ENCODE measurements at regions not wholly inside any gene's neighbourhood (a gene's known extent, or its start where the extent isn't known, plus 50 kb on each side); places are given as distances from the start of the nearest gene placed in this dataset.

DNA sequence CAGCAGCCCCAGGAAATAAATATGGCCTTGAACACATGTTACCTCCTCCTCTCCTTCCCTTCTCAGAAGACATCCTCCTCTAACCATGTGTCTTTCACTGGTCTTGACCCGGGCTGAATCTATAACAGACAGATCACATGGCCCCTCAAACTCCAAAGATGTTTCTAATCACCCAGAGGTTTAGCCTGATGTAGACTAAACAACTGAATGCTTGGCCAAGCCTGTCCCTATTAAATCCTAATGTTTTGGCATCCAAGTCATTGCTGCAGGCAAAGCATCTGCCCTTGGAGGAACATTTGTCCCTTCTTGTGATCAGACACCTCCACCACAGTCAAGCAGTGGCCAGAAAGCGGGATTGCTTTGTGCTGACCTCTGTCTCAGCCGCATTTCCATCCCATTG is 65.5 kb downstream of the ANKRD60 start:
- DNase-seq = no peak

DNA sequence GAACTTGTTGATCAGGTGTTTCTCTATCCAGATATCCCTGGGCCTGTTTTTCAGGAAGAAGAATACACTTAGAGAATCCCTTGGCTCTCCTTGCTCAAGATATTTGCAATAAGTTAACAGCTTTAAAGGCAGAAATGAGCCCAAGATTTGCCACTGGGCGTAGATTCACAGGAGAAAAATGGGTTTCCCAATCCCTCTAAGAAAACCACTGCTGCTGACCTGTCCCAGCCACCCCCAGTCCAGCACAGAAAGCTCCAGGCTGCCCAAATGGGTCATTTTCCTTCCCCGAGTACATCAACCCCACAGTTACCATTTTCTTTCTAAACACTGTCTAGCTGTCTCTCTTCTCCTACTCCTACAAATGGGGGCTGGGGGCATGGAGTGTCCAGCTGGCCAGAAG is 67.3 kb downstream of the ANKRD60 start:
- no peak for DNase-seq

DNA sequence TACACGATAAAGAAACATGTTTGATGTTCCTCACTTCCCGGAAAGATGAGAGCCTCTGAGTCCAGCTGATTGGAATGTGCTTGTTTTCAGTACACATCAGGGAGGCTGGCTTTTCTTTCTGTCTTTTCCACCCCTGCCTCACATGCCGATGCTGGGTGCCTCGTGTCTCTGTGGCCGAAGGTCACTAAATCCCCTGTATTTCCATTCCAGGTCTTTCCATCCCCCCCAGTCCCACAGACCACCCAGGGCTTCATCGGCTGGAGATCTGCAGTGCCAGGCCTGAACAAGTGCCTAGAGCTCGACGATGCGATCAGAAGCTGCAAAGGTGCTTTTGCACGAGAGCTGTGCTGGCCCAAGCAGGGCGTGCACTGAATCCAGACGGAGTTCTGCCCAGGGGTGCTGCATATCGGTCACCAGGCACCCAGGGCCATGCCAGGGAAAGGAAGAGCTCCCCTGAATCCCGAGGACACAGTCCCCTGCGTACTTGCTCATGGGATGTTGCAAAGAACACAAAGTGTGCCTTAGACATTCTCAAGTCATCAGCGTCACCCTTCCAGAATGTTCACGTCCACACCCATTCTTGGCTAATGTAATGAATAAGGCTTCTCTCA is 67.9 kb downstream of the ANKRD60 start:
- DNase-seq = no peak

DNA sequence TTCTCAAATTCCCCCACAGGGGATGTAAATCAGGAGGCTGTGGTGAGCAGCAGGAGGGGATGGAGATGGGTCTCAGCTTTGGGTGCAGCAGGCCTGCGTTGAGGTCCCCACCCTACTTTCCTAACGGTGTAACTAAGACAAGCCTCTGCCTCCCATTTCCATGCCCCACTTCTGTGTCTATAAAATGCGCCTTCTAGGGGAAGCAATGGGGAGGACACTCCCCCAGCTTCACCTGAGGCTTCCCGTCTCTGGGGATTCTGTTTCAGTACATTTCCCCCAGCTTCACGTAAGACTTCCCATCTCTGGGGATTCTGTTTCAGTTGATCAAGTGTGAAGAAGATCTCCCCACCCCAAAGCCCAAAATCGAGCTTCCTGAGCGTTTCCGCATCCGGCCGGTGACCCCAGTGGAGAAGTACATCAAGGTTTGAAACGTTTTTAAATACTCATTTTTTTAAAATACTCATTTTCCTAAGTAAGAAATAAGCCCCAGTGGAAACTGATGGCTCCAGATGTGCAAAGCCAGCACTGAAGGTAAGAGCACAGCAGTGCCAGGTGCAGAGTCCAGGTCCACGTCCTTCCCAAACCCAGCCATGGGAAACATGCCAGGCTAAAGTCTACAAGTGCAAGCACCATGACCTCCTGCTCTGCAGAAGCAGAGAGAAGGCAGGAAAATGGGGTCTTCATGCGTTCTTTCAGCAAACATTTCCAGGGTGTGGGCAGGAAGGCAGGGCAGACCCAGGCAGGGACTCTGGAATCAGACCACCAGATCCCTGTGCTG is 73.1 kb downstream of the ANKRD60 start:
- no peak for DNase-seq

DNA sequence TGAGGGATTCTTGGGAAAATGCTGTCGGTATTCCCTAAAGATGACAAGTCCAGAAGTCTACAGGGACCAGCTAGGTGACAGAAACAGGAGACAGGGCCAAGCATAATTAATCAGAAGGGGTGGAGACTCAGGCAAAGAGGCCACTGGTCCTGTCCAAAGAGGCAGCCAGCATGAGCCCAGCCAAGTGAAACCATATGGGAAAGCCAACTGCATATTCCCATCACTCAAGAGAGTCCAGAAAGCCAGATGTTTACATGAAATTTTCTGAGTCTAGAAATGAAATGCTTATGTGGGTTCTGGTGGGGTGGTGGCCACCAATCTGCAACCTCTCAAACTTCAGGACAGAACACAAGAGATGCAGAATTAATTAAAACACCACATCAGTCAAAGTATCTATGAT is 74.3 kb downstream of the ANKRD60 start:
- no peak for DNase-seq

DNA sequence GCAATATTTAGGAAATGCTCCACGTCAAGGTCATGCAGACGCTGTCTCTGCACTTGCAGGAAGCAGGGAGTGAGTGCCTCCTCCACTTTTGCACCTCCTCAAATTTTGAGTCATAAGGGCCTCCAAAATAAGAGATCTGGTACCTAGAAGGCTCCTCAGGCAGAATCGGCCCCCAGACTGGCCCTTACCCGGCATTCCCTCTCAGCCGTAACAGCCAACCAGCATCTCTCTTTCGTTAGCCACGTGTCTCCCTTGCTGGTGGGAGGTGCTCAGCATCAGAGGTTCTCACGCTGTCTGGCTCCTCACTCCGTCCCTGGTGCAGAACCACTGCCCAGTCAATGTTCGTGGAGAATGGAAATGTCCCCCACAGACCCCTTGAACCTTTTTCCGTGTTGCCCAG is 75.3 kb downstream of the ANKRD60 start:
- DNase-seq = no peak

DNA sequence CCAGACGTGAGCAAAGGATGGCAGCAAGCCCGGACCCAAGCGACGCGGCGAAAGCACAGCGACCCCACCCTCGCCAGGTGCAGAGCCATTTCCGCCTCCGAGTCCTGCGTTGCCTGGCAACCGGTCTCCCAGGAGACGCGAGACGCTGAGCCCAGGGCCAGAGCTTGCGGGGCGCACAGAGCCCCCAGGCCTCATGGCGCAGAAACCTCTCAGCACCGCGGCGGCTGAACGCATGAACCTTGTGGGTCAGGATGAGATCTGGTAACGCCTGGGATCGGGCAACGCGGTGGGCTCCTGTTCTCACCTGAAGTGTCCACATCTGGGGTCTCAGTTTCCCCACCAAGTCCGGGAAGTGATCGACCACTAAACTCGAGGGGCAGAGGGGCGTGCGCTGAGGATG is 77.7 kb downstream of the ANKRD60 start:
- no peak for DNase-seq

DNA sequence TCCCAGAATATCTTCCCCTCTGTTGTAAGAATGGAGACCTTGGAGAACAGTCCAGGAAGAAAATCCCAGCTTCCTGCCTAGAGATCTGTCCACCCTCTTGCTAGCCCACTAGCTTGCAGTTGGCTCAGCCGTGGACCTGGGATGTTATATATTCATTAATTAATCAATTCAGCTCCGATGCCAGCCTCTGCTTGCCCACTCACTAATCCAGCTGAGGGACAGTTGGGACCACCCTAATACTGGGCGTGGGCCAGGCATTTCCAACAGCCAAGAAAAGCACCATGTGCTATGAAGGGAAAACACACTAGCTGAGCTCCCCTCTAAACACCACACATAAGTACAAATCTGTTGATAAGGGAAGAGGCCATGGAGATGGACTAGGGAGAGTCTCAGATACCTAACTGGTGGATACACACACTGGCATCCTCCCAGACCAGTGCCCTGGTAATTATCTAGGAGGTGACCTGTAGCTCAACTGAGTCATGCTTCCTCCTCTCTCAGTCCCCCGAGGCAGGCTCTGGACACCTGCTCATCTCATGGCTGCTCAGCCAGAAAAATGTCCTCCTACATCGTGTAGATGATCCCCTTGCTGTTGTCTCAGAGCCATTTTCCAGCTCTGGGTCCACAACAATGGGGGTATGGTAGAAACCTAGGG is 78.9 kb downstream of the ANKRD60 start:
- DNase-seq = no peak

DNA sequence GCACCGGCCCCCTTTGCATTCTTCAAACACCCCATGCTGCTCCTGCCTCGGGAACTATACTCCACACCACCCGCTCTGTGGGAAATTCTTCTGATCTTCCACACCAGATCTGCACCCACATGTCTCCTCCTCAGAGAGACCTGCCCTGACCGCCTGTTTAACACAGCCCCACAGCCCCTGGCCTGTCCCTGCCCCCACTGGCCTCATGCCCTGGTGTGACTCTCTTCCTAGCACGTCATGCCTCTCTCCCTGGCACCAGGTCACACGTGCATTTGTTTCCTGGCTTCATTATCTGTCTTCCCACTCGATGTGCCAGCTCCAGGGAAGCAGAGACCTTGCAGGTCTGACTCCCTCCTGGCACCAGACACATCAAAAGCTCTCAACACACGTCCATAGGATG is 79.6 kb downstream of the ANKRD60 start:
- no peak for DNase-seq

DNA sequence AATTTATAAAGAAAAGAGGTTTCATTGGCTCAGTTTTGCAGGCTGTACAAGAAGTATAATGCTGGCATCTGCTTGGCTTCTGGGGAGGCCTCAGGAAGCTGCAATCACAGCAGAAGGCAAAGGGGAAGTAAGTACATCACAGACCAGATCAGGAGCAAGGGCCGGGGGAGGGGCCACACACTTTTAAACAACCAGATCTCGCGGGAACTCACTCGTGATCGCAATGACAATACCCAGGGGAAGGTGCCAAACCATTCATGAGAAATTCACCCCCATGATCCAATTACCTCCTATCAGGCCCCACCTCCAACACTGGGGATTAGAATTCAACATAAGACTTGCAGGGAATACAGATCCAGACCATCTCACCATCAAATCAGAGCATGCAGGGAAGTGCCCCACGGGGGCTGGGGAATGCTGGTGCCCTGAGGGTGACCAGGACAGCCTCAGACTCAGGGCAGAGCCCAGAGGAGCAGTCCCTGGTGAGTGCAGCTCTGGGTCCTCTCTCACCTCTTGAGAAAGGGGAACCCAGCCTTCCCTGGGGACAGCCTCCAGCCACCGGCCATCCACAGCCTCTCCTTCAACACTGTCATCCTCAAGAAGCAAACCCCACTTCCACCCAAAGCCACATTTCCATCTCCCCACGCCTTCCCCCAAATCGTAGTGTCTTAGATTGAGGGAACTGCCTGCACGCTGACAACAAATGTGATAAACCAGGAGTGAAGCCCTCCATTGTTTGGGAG is 80.7 kb downstream of the ANKRD60 start:
- DNase-seq = no peak

DNA sequence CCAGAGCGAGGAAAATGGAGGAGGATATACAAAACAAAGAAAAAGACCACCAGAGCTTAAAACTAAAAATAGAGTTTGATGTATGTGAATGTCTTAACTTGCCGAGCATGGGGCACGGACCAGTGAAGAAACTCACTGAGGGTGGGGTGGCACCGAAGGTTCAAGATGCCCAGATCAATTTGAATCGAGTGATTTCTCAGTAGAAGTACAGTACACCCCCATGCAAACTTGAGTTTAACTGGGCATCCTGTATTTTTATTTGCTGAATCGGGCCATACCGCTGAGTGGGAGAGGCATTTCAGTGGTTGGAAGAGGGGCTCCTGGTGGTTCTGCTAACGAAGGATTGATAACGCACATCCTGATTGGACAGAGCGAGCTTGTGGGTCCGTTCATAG is 81.7 kb downstream of the ANKRD60 start:
- DNase-seq = no peak

DNA sequence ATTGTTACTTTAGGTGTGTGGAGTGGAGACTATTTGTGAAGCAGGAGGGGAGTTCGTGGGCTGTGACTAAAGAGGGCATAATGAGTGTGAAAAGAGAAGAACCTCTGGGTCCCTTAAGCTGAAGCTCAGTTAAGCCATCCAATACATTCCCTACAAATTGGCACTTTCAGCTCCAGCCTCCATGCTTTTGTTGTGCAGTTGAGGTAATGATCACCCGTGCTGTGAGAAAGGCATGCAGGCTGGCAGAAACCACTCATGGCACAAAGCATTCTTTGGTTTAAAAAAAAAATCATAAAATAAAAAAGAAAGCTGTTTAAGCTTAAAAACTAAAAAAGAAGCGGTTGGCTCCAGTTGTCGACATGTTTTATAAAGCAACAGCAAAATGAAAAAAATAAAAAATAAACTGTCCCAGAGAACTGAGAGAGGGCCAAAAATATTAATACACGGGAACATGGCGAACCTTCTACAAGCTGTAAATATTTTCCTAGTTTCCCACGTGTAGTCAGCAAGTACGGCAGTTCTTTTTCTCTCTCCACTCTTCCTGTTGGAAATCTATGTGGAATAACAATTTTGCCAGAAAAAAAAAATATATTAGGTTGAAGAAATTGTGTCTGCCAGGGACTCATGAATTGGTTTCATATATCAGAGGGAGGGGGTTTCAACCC is 82.2 kb downstream of the ANKRD60 start:
- no peak for DNase-seq

DNA sequence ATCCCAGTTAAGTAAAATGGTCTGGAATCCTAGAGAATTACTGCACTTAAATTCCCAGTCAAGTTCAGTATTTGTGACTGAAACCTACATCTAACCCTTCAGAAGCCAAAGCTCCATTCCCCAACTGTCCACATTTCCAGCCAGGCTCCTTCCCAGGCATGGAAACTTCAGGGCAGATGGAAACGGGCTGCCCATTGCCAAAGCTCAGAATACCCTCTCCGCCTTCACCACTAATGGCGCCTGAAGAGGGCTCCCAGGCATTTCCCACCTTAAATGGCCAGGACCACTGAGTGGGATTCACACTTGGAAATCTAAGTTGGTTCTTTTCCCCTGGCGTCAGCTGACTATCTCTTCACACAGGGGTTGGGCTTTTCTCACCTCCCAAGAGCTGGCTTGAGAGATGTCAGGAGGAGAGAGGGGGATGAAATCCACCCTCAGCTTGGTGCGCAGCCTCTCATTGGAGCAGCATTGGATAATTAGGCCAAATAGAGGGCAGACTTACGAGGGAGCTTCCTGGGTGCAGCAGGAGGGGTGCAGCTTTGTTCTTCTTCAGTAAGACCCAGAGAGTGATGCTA is 82.9 kb downstream of the ANKRD60 start:
- no peak for DNase-seq

DNA sequence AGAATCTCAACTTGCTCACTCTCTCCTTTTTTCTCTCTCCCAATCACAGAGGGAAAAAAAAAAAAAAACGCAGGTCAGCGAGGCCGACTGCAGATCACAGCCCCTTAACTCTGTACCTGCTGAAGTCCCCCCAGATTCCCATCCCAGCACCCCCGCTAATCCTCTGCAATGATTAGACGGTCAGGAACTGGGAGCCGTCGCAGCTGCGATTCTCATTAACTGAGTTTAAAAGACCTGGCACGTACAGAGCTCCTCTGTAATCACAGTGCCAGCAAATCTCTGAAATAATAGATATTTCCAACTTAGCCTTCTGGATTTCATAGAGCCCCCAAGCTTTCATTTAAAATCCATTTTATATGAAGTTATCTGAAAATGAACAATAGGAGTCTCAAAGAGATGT is 84.4 kb downstream of the ANKRD60 start:
- no peak for DNase-seq

DNA sequence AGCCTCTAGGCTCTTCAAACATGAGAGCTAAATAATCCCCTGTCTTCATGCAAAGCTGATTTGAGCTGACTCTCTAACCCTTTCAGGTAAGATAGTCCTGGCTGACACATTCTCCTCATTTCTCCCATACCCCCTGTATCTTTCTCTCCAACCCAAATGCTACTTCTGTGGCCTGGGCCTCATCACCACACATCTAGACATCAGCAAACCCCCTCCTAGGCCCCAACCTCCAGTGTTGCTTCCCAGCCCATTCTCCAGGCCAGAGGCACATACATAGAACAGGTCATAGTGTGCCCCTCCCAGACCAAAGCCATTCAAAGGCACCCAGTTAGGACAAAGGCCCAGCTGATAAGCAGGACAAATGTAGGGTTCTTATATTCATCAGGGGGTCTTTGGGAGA is 84.9 kb downstream of the ANKRD60 start:
- no peak for DNase-seq

DNA sequence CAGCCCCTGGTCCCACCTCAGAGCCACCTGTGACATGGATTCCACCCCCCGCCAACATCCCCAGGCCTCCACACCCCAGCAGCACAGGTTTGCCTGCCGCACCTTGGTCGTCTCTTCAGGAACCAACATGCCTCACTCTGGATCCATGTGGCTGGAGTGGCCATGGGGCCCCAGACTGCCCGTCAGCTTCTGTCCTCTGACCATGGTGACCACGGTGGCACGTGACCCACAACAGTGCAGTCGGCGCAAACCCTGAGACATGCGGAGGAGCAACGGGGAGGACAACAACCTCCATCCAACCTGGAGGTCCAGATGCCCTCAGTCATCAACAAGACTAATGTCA is 85.6 kb downstream of the ANKRD60 start:
- no peak for DNase-seq

DNA sequence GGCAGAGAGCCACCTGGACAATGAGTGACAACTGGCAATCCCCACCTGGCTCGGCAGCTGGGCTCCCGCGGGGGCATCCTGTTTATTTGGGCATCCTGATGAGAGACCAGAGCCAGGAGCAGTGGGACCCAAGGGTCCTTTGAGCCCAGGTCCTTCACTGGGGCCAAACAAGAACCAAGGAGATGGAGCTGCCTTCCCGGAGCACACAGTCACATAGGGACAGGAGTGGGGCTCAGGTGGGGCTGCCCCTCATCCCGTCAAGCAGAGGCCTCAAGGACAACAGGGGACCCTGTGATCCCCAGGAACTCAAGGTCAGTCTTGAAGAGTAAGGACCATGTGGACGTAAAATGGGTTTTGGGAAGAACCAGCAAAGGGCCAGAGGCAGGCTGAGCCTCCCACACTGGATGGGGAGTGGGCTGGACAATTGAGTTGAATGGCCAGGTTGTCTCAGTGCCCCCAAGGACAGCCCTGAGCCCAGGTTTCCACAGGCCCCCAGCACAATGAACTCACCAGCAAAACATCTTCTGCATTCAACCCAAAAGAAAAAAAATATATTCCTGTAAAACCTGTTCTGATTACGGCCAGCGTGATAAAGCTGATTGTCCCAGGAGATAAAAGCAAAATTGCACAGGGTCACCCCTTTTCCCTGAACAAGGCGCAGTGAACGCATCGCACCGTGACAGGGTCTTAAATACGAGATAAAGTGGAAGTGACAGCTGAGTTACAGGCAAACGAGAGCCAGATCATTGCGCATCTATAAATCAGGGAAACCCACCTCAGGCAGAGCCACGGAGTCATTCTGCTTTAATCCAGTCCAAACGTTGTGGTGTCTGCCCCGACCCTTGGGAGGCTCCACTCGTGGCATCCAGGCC is 86.2 kb downstream of the ANKRD60 start:
- DNase-seq = no peak

DNA sequence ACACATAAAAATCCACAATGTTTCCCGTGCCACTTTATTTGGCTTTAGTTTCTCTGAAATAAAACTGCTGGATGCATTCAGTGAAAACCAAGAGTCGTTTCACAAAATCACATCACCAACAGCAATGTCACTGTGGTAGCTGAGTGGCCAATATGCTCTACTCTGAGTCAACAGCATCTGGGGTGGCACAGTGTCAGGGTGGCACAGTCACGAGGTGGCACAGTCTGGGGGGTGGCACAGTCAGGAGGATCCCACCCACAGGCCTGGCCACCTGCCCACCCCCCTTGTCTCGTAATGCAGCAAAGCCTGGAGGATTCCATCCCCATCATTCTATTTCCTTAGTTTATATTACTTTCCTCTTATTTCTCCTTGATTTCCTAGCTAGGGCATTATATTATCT is 87.0 kb downstream of the ANKRD60 start:
- no peak for DNase-seq

DNA sequence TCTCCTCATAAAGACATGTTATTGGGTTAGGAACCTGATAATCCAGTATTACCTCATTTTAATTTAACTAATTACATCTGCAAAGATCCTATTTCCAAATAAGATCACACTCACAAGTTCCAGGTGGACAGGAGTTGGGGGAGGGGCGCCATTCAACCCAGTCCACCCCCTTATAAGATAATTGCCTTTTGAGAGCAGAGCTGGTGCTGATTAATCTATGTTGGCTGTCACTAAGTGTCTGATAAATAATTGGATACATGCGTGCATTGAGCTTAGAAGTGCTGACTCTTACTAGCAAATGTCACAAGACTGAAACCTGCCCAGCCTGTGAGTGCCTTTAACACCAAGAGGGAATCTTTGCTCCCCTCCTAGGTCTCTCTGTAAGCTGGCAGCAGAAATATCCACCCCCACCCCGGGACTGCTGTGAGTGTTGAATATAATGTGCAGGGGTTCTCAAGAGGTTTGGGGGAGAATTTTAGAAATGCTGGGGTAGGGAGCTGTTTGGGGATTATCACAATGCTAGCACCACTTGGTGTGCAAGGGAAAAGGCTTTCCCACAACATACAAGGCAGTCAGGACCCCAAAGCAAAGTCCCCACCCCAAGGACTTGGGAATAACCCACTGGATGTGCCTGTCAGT is 87.5 kb downstream of the ANKRD60 start:
- DNase-seq = no peak

DNA sequence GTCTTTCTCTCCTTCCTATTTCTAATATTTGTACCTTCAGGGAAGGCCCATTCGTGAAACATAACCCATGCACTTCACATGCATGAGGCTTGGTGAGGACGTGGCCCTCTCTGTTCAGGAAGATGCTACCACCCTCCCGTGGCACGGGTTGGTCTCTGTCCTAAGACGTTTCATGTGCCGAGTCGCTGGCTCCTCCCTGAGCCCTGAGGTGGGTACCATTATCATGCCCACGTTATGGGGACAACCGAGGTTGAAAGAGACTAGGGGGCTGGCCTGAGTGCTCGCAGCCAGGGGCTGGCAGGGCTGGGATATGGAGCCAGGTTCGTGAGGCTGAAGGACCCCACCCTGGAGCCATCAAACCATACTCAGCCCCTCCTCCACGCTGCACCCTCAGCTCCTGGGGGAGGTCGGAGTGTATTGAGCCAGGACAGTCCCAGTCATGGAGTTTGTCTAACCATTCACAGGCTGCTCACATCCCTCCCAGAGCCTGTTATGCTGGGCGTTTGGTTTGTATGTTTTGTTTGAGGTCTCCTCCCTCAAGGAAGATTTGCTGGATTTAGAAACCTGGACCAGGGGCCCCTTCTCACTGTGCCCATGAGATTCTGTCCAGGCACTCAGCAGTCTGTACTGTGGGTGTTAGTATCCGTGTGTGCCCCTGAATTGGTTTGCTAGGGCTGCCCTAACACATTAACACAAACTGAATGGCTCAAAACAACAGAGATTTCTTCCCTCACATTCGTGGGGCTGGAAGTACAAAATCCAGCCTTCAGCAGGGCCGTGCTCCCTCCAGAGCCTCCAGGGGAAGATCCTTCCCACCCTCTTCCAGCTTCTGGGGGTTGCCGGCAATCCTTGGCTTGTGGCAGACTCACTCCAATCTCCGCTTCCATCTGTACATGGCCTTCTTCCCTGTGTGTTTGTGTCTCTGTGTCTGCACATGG is 88.3 kb downstream of the ANKRD60 start:
- DNase-seq = no peak

Data from NCI-H446 treated with DMSO at 0.1 percent for 48 hours (cell line).